GM19043 (cell line): ENCODE measurements at regions not wholly inside any gene's neighbourhood (a gene's known extent, or its start where the extent isn't known, plus 50 kb on each side); places are given as distances from the start of the nearest gene placed in this dataset.
"Not testable (repeated sequence)": the region's sequence is repeated elsewhere in the genome, so short reads cannot be mapped to it uniquely, and the experiment has no call there.

ENCODE experiments used
- ATAC-seq: cut with Tn5 transposase; IDR thresholded peaks from one replicate; pipeline ENCODE4 v1.9.1; 2021; ENCODE audit warnings: low read depth; ENCODE audit not compliant: unreplicated experiment

DNA sequence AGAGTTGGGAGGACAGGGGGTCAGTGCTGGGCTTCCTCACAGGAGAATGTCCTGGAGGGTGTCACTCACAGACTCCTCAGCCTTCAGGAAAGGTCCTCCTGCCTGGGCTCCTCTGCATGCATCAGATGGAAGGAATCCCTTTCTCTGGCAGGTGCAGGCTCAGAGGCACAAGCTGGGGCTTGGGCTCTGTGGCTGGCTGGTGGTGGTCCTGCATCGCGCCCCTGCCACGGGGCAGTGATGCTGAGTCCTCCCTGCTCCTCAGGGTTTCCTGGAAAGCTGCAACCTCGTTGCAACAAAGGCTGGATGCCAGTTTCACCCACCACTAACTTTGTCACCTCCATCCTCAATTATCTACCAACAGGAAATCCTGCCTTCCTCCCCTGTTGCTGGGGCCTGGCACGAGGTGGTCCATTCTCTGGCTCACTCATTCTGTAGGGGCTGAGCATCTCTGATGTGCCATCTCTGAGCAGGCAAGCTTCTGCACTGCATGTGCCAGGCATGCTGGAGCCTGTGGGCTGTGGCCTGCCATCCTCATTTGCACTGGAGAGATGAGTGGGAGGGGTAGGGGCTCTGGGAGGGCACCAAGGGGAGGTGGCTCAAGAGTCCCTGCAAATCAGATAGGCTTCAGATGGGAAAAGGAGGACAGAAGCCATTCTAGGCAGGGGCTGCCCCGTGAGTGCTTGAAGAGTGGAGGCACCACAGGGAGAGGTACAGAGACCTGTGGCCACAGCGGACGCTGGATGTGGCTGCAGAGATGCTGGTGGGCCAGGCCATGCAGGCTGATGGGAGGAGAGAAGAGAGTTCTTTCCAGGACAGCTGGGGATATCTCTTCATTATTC lies 272.6 kb upstream of the HS6ST1 start:
- ATAC-seq, result no peak

DNA sequence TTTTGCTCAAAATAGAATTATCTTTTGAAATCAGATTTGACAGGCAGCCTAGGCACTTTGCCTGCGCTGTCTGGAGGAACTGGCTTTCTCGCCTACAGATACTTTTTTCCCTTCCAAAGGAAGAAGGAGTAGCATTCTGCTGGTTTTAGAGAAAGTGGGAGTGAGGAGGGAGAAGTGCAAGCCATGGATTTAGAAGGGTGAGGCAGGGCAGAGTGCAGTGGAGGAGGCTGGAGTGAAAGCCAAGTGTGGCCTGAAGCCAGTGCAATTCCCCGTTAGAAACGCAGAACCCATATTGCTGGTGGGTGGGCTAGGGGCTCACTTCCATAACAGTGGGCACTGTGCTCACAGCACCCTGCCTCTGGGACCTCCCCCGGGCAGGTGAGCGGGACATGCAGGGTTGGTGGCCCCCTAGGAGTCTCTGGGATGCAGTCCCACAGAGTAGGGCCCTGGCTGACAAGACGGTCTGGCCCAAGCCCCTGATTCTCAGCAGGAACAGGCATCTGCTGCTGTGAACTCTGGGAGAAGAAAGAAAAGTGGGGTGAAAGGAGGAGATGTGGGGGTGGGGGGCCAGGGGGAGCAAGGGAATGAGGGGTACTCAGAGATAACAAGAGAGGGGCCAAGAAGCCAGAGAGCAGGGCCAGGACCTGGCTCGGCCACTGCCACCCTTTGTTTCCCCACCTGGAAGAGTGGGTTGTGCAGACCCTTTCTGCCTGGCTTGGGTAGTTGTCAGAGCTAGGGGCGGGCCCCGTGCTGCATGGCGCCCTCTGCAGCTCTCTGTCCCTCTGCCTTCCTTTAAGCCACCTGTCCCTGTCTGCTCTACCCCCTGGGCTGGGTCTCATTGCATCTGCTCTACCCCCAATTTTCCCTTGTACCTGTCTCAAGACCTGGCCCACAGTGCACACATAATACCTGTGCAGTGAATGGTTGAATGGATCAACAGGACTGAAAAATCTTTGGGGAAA lies 273.5 kb upstream of the HS6ST1 start:
- ATAC-seq, result no peak

DNA sequence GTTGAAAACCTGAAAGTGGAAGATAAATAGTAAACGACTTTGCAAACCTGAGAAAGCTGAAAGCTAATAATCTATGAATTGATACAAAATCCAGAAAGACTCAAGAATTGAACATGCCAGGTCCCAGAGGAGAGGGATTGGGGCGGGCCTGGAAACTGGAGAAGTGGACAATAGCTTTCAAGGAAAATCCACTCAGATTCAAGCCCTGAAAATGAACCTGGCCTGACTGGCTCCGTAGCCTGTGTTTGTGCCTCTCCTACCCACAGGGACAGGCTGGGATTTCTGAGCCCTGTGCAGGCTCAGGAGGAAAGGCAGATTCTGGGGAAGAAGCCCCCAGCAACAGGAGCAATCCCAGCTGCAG lies 274.8 kb upstream of the HS6ST1 start:
- no peak for ATAC-seq

DNA sequence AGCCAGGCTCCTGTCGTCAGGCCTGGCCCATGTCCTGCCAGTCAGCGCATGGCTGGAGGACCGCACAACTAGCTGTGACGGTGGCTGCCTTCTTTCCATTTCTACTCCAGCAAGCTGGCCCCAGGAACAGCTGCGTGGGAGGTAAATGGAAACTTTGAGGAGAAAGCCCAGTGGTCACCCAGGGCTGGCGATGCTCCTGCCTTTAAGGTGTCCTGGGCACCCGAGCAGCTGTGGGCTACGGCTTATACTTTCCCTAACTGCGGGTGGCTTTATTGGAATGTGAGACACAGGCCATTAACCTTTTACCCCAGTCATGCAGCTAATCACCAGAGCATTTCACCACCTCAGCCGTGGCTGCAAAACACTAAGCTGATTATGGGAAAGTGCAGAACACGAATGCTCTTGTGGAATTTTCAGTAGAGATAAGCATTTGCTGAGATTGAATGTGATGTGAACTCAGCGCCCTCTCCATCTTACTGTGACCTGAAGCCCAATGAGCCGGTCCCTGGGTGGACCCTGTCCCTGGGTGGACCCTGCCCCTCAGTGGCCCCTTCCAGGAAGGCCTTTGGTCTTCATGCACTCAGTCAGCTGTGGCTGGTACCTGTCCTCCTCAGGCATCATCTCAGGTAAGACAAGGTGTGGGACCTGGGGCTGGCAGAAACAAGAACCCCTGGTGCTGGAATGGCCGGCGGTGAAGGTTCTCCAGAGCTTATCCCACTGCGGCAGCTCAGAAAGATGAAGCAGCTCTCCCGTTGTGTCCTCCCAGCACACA lies 275.4 kb upstream of the HS6ST1 start:
- ATAC-seq, result no peak

DNA sequence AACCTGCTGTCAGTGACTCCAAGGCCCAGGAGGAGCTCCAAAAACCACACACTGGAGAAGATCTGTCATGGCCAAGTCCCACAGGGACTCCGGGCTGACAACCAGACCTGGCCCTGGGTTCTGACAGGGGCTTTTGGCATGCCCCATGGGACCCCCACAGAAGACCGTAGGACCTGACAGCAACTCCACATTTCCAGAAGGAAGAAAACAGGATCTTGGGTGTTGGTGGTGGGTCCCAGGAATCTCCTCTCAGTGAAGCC lies 275.9 kb upstream of the HS6ST1 start:
- no peak for ATAC-seq

DNA sequence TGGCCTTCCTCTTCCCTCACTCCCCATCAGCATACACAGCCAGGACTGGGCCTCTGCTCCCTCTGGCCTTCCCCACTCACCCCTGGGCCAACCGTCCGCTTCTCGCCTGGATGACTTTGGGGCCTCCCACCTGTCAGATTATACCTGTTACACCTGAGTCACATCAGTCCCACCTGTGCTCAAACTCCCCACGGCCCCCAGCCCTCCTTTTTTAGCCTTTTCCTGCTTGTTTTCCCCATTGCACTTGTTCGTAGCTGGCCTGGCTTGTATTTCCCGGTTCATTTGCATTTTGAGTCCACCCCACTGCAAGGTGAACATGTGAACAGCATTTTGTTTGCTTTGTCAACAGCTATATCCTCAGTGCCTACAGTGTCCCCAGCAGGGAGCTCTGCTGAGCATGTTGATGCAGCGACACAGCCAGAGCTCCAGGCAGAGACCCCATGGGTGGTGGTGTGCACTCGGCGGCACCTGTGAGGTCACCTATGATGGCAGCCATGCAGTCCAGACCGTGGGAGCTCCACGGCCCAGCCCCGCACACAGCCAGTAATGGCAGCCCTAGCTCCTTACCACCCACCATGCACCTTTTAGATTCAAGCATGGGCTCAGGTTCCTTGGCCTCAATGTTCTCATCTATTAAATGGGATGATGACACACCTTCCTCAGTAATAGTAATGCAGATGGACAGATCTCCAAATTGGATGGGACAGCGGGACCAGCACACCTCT lies 276.4 kb upstream of the HS6ST1 start:
- ATAC-seq, result no peak

DNA sequence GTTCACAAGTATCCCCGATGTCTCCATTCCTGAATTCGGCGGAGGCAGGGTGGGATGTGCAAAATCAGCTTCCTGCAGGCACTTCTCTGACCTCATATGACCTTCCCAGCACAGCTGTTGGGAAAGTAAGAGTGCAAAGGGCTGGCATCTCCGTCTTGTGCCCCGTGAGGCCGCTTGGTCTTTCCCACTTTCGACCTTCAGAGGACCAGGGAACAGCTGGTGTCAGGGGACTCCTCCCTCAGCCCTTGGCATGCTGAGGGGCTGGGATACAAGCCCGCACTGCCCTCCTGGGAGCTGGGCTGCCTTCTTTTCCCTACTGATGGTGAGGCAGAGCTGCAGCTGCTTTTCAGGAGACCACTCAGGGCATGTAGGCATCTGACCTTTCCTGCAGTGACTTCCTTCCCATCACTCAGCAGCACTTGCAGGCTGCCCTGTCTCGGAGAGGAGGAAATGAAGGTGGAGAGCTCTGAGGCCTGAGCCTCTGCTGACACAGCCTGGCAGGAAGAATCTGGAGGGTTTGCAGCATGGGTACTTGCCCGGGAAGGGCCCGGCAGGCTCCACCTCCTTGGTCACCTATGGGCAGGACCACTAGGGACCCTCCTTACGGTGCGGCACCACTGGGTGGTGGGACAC lies 277.2 kb upstream of the HS6ST1 start:
- ATAC-seq, result no peak

DNA sequence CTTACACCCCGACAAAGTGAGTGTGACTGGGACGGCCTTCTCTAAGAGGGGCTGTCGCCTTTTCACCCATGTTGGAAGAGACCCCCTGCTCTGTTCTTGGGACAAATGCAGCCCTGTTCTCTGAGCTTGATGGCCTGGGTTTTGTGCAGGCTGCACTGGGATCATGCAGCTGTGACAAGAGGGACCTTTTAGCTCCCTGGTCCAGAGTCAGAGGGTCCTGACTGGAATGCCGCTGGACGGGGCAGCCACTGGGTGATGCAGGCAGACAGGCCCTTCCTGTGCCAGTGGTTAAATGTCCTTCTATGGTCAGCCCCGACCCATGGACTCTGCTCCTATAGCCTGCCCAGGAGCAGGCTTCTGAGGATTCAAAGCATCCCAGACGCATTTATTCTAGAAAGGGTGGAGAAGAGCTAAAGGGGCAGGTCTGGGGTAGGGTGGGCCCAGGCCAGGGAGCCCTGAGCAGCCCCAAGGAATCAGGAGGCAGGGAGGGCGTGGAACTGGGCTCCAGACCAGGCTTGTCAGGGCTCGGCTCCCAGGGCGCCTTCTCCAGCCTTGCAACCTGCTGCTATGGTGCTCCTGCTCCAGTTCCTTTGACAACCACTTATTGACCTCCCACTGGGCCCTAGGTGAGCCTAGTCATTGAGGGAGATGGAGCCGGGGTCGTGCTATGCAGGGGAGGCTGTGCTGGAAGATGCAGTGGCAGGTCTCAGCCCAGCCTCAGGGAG lies 277.9 kb upstream of the HS6ST1 start:
- ATAC-seq, result no peak

DNA sequence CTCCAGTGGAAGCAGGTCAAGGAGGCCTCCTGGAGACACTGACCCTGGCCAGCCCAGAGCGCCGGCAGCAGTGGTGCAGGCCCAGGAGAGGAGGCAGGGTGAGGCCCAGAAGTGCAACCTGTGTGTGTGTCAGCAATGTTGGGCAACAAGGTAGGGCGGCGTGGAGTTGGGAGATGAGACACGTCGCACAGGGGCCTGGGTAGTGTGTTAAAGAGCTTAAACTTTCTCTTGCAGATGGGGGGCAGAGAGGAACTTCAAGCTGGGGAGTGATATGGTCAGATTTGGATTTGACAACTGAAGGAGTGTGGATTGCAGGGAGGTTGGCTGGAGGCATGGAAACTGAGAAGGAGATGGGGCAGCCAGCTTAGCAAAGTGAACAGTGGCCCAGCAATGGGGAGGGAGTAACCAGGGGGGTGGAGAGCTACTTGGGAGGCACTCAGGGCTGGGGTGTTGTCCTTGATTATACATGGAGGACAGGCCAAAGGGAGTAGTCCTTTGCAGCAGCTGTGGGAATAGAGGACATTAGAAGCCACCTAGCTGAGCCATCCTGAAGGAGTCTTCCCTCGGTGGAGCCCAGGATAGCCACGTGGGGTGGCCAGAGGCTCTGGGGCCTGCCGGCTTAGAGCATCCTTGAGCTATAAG lies 278.6 kb upstream of the HS6ST1 start:
- ATAC-seq, result no peak

DNA sequence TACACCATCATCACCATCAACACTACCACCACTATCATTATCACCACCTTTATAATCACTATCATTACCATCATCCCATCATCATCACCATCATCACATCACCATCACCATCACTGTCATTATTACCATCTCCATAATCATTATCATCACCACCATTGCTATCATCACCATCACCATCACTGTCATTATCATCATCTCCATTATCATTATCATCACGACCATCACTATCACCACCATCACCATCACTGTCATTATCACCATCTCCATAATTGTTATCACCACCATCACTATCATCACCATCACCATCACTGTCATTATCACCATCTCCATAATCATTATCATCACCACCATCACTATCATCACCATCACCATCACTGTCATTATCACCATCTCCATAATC lies 279.6 kb upstream of the HS6ST1 start:
- not testable (repeated sequence) for ATAC-seq

DNA sequence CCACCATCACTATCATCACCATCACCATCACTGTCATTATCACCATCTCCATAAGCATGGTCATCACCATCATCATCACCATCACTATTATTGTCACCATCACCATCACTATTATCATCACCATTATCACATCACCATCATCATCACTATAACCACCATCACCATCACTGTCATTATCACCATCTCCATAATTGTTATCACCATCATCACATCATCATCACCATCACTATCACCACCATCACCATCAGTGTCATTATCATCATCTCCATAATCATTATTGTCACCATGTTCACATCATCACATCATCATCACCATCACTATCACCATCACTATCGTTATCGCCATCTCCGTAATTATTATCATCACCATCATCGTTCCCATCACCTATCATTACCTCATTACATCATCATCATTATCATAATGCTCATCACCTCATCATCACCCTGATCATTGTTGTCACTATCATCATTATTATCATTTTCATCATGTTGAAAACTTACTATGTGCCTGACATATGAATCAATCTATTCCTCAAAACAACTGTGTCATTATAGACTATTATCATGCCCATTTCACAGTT lies 280.3 kb upstream of the HS6ST1 start:
- ATAC-seq, result no peak

DNA sequence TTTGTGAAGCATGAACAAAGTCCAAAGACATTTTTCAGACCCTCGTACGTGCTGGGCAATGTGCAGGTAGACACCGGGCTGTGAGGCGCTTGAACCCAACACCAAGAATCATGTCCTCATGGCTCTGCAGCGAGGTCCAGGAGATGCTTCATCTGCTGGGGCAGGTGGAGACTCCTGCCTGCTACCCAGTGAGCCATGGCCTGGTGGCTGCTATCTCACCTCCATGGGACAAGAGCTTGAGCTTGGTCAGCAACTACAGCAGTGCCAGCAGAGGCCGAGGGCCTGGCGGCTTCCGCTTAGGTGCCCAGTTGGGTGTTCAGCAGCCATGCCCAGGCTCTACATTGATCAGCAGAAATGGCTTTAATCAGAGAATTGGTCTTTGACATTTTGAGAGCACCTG lies 281.0 kb upstream of the HS6ST1 start:
- ATAC-seq, result no peak

DNA sequence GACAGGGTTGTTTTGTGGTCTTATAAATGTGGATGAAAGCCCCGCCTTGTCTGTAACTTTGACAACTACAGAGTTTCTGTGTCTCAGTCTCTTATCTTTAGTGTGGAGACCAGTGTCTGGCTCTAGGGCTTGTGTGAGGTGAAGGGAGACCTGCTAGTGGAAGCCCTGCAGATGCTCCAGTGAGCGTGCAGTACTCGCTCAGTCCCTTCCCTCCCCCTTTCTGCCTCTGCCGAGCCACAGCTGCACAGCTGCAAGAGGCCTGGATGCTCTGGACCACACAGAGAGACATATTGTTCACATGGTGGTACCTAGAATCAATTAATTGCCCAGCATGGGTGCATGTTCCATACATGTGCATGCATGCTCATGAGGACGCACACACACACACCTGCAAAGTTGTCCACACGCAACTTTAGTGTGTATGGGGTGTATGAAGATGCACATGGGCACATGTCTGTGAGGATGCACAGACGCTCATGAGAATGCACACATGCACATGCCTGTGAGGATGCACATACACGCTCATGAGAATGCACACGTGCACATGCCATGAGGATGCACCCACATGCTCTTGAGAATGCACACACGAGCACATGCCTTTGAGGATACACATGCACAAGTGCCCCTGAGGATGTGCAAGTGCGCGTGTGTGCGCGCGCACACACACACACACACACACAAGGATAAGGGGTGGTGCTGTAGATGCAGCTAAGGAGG lies 282.1 kb upstream of the HS6ST1 start:
- no peak for ATAC-seq

DNA sequence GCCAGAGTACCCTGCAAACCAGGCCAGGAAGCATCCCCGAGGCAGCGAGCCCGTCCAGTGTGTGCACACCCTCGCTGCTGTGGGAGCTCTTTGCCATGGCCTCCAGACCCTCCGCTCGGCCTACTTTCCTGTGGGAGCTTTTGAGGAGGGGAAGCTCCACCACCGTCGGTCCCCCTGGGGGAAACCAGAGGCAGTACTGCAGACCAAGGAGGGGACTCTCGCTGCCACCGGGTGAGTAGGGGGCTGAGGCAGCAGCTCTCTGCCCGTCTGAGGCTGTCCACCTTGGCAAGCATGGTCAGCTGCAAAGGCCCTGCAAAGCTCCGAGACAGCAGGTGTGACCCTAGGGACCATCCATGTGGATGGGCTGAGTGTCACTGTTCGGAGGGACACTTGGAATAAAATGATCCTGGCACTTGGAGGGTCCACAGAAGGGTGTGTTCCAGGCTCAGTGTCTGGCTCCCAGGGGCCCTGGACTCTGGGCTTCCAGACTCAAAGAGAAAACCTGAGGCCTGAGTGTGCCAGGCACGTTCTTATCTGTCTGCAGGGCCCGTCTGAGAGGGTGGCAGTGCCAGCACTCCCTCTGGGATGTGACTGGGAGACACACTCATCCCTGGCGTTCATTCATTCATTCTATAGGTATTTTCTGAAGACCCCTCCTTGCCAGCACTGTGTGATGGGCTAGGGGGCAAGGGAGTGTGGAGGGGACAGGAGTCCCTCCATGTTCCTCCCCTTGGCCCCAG lies 282.8 kb upstream of the HS6ST1 start:
- no peak for ATAC-seq

DNA sequence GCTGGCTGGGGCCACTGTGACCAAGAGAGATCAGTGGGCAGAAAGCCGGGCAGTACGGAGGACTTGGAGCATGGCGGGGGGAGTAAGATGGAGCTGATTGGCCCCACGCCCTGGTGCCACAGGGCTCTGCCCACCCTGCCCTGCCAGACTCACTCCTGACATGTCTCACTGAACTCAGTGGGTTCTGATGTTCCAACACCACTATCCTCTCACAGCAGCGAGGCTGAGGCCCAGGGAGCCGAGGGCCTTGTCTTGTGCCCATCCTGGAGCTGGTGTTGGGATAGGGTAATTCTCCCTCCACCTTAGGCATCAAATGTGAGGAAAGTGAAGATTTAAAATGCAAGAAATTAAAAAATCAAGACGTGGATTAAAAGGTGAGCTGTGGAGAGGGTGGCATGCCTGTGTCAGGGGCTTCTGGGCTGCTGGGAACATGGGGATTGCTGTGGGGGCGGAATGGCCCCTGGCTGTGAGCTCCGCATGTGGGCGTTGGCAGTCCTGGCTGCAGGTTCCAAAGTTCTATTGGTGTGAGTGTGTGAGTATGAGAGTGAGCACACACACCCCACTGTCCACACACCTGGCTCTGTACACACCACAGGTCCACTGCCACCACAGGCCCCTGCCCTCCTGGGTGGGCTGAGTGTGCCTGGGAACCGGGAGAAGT lies 283.5 kb upstream of the HS6ST1 start:
- no peak for ATAC-seq

DNA sequence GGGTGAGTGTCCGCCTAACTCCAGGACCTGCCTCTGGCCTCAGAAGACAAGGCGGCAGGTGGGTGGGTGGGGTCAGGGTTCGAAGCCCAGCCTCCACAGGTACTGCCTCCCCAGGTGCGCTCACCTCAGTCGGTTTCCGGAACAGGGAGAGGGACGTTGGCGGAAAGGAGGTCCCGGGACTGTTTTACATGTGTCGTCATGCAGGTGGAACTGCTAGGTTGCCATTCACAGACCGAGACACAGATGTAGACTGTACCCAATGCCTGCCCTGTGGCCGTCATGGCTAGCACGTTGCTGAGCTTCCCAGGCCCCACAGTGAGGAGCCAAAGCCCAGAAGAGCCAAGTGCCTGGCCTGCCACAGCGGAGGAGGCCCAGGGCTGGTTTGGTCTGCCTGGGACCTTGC lies 284.0 kb upstream of the HS6ST1 start:
- no peak for ATAC-seq

DNA sequence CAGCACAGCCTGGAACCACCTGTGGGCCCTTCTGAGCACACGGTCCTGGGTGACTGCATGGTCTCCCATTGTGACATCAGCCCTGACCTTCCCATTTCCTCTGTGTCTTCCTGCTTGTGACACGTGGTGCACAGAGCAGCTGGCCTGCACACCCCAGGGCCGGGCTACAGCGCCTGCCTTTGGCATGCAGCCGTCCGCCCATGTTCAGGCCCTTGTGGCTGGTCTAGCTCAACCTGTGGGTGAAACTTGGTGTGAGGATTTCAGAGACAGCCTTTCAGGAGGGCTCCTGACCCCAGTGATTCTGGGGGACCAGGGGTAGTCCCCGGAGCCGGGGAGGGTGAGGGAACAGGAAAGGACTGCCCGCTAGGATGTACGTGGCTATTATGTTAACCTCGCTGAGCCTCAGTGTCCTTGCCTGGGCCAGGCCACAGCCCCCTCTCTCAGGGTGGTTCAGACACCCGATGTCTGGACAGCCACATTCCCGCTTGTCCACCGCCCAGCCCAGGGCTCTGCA lies 284.8 kb upstream of the HS6ST1 start:
- no peak for ATAC-seq
